OCI-LY1 (cell line): ENCODE measurements at regions not wholly inside any gene's neighbourhood (a gene's known extent, or its start where the extent isn't known, plus 50 kb on each side); places are given as distances from the start of the nearest gene placed in this dataset.

Source experiments
- CTCF ChIP-seq: fragments of 200-600 bp; sonication (generic), shearing (Covaris generic); IDR thresholded peaks from 2 replicates; pipeline ENCODE4 v1.5.1; 2017; ENCODE audit warnings: mild to moderate bottlenecking, antibody characterized with exemption, low read length, moderate library complexity, mixed read lengths
- EZH2 ChIP-seq: fragments of 200-600 bp; sonication (generic), shearing (Covaris generic); IDR thresholded peaks from 2 replicates; pipeline ENCODE4 v1.8.0; 2017; ENCODE audit warnings: borderline replicate concordance, mixed run types, mild to moderate bottlenecking, antibody characterized with exemption, low read length, moderate library complexity, mixed read lengths

DNA sequence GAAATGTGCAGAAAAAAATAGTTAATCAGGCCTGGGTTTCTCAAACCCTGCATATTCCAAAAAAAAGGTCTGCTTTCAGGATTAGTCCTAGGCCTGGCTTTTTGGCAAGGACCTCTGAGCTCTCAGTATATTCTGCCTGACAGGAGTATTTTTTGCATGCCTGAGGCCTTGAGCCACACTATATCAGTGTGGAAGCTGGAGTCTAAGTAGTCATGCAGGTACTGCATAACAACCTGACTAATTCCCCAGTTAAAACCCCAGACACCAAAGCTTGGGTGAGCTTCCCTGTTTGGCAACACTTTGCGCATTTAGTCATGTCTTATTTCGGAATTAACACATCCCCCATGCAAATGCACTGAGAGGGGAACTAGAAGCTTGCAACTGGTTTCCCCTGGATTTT is 359.5 kb downstream of the CETN3 start:
- no peak for TF ChIP-seq CTCF
- no peak for TF ChIP-seq EZH2
